GM18502 (cell line): ENCODE measurements at regions not wholly inside any gene's neighbourhood (a gene's known extent, or its start where the extent isn't known, plus 50 kb on each side); places are given as distances from the start of the nearest gene placed in this dataset.

Experiments used
- ATAC-seq: cut with Tn5 transposase; IDR thresholded peaks from one replicate; pipeline ENCODE4 v1.9.1; 2021; ENCODE audit warnings: mild to moderate bottlenecking; ENCODE audit not compliant: unreplicated experiment, poor library complexity

DNA sequence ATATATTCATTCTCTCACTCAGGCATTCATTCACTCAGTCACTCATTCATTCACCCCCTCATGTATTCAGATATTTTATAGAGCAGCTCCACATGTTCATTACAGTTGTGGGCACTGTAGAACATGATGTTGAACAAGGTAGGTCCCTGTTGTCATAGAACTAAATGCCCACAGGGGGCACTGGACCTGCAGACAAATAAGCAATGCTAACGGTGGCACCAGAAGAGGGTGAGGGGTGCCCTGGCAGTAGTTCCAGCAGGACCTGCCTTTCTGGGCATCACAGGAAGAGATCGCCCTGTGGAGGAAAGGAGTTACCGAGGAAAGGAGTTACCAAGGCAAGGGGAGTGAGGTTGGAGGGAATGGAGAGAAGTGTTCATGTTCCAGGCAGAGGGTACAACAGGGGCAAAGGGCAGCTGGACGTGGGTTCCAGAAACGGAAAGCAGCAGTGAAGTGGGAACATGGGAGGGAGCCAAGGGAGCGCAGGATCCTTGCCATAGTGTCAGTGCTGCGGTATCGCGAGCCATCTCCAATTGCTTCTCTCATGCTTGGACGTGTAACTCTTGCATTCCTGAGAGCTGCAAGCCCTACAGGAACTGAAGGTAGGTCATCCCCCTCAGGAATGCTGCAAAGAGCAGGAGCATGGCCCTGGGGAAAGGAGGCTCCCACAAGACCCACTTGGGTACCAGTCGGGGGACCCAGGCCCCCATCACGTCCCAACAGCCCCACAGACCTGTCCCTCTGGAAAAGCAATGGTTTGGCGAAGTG, 128.2 kb downstream of the EDN3 start:
- ATAC-seq: no peak

DNA sequence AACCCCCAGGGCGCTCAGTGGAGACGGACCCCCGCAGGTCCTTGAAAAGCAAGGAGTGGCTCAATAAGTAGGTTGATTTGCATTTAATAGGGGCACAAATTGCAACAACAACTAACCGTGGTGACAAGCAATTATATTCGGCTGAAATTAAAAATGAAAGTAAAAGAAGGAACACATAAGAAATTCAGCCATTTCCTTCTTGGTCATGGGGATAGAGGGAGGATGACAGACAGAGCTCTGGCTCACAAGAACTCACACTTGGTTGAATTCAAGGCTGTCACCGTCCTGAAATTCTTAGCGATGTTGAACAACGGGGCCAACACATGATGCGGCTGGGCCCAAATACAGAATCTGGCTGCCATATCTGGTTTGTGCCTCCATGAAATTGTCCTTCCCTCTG, 129.0 kb downstream of the EDN3 start:
- no peak for ATAC-seq

DNA sequence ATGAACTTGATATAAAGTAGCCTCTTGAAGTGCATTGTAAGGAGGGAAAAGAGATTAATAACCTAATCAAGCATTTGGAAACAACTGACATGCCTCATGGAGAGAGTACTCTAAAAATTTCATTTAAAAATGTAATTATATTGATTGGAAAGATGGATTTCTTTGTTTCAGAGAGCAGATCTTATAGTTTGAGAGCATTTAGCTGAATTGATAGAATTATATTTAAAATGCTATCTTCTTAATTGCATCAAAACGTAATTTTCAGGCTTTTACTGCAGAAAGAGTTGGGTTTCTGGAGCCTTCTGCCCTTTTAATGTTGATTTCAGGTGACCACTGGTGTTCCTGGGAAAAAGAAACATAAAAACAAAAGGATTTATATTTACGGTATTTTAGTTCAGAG, 130.6 kb downstream of the EDN3 start:
- no peak for ATAC-seq

DNA sequence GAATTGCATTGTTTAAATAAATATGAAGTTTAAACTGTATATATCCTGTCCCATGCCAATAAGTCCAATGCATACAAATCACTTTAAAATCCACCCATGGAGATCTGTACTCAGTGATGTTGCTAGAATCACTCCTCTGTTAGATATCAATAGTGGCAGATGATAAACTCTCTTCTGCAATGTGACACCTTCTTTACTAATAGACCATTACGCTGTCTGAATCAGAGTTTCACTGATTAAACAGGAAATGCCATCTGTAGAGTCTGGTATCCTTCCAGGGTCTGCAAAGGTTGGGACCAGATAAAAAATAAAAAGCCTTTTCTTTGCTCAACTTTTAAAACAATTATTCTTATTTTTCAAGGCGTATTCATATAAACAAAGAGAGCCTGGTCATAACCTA, 134.5 kb downstream of the EDN3 start:
- no peak for ATAC-seq

DNA sequence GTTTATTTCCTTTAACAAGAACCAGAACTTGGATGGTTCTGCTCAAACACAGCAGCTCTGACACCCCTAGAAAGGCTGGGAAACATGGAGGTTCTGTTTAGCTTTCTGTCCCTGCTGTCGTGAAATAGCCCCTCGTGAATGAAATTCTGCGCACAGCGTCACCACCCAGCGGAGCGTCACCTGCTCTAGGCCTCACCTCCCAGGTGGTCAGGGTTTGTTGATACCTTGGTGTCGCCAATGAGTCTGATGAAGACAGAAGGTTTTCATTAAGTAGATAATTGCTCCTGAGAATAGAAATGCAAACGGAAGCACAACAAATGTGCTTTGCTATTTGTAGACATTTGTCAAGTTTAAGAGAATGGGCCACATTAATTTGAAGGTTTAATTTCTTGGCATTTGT, 135.1 kb downstream of the EDN3 start:
- no peak for ATAC-seq

DNA sequence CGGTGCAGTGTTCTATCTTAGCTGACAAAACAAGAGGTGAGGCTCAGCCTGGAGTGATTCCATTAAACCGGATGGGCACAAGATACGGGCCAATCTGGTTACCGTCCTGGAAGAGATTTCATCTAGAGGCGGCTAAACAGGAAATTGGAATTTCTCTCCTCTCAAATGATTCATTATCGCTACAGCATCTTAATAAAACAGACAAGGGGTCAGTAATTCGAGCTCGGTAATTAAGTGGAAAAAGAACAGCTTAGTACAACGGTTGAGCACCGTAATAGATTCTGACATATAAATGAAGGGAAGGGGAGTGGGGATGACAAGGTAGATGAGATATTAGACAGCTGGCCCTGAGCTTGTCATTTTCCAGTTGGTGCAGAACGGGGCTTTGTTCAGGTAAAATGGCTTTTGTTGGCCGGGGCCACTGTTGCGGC, 137.2 kb downstream of the EDN3 start:
- no peak for ATAC-seq

DNA sequence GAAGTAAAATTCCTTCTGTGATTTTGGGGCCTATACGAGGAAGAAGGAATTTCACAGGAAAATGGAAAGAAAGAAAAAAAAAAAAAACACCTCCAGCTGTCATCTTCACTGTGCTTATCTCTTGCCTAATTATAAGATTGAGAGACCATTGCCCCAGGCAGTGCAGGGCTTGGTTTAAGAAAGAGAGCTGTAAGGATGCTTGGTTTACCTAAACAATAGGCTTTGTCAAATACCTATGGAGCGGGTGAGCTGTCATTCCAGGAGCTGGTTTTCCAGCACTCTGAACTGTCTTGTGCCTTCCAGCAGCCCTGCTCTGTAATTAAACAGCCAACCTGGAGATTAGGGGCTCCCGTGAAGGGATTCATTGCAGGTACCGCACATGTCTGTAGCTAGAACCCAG, 137.8 kb downstream of the EDN3 start:
- no peak for ATAC-seq

DNA sequence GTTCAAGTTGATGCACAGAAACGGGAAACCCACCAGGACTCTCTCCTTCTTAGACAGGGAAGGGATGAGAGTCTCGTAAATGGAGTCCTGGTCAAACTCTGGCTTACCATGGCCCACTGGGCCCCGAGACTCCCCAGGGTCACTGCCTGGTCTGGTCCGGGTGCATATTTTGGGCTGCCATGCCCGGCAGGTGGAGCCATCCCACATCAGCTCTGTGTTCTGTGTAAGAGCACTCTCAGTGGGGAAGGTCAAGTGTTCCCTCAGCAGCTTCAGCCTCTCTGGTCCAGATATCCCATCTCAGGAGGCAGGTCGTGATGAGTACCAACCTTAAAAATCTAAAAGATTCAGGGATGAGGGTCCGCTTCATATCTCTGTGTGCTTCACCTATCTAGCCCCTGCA, 138.8 kb downstream of the EDN3 start:
- ATAC-seq: no peak

DNA sequence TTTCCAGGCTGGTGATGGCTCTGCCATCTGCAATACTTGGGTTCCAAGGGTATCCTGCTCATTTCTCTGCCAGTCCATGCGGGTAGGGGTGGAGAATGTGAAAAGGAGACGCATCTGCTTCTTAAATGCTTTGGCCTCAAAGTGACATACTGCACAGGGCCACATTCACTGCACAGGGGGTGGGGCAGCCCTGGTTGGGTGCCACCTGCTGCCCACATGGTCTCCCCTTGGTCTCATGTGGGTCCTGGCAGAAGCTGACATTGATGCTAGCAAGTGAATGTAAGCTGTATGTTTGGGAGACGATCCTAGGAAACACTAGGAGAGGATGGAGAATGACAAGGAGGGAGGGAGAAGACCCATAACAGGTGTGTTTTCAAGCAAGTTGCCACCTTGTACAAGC, 140.9 kb downstream of the EDN3 start:
- ATAC-seq: no peak

DNA sequence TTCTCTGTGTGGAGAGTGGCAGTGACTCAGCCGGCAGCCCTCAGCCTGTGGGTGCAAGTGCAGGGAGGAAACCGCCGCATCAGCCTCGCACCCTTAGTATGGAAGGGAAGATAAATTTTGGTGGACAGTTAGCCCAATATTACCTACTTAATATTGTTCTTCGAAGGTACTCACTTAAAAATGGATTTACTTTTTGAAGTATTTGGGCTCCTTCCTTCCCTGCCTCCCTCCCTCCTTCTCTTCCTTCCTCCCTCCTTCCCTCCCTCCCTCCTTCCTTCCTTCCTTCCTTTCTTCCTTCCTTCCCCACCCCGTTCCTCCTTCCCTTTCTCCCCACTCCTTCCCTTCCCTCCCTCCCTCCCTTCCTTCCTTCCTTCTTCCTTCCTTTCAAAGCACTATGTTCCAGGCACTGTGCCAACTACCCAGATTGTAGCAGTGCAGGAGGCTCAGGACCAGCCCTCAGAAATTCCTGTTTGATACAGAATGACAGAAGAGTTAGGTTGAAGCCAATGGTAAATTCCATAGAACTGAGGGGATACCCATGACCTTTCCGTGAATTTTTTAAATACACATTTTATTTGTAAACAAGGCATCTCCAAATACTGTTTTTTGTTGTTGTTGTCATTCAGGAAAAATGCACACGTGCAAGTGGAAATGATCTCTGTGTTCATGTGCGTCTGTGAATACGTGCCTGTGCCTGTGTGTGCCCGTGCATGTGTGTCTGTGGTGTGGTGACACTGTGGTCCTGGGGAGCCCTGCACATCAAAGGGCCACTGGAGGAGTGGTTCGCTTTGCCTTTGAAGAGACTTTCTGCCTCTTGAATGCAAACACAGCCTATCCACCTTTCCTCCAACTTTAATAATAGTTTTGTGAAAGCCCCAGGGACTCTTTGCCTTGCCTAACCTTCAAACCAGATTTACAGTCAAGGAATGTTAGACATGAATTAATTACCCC, 141.7 kb downstream of the EDN3 start:
- no peak for ATAC-seq

DNA sequence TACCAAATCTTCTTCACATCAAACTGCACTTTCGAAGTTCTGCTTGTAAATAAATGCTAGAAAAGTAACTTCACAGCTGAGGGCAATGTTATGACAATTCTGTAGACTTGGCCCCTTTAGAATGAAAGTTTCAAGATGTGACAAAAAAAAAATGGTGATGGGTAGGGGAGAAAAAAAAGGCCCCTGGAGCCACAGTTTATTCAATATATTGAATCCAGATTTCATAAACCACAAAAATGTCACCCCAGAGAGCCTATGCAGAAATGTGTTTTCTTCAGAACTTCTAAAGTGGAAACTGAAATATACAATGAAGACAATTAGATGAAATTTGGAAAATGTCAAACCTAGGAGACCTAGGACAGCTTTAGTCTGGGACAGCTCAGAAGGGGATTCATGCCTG, 143.1 kb downstream of the EDN3 start:
- ATAC-seq: no peak

DNA sequence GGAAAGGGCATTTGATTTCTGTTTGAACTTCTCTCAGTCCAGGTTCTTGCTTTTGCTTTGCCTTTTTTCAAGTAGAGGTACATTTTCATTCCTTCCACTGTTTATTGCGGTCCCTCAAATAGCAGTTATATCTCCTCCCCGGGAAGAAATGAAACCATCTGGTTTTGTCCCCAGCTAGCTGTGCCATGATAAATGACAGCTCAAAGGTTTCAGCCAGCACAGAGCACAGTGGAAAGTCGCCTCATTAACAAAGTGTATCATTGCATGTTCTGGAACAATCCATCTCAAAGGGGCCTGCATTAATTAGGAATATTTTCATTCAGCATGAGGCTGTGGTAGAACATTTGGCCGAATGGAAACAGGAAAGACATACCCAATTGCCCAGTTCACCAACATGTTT, 146.0 kb downstream of the EDN3 start:
- ATAC-seq: no peak

DNA sequence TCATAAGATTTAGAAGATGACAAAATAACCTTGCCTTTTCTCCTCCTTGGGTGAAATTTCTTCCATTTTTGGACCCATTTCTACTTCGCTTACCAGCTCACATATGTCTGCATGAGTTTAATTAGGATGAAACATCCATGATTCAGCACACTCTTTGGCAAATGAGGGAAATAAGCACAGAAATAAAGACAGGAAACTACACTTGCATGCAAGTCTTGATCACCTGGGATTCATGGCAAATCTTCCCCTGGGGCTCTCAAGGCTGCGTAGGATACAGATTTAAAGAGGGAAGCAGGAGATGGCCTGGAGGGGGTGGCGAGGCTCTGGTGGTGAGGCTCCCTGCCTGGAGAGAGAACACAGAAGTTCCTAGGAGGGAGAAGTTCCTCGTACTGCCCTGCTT, 147.8 kb downstream of the EDN3 start:
- ATAC-seq: no peak

DNA sequence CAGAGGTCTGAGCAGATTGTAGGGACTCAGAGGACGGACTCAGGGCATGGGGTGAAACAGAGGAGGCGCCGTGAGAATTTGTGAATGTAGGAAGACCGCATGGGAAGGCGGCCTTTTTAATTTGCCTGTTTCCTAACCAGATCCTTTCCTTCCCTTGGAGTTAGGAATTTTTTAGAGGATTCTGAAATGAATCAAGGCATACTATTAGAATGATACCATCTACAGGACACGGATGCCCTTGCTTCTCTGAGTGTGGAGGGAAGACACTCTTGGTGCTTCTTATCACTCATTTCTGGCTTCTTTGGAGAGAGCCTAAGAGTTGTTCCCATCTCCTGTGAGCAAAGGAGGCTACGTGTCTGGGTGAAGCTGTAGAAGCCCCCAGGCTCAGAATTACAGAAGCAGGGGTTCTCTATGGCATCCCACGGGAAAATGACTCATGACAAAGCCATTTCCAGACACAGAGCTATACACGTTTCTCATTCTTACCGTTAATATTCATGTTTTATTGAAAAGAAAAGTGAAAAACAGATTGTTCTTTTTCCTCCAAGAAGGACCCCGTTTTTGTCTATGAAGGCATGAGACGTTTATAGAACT, 148.5 kb downstream of the EDN3 start:
- ATAC-seq: no peak

DNA sequence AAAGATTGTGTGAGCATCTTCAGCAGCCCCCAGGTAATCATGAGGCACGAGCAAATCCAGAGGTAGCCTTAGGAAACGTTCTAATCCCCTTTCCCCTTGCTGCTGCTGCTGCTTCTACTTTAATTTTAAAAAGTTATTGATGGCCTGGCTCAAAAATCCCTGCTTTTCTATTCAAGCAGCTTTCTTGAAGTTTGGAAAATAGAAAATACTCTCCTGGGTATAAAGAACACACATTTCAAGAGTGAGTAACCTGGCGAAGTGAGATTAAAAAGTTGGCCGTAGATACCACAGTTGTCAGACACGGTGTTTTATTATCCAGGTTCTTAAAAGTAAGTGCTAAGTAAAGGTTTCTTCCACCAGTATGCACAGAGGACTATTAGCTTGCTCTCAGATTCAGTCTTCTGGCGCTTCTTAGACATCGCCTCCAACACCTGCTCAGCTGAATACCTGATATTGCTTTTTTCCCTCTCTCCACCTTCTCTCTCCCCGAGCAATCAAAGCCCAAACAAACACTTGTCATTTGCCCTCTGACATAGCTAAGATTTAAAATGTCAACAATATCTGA, 150.7 kb downstream of the EDN3 start:
- no peak for ATAC-seq

DNA sequence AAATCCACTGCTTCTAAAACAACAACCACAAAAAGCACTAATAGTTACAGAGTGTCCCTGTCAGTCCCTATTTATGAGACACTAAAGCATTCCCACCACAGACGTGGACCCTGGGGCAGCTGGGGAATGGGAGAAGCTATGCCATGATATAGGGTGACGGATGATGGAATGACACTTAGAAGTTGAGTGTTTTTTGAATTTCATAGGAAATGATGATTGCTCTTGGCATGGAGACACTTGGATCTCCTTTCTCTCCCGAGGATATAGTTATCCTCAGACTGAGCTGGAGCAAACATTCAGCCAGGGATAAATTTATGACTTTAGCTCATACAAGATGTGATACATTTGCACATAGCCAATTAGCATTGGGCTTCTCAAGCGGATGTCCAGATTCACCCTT, 151.2 kb downstream of the EDN3 start:
- no peak for ATAC-seq

DNA sequence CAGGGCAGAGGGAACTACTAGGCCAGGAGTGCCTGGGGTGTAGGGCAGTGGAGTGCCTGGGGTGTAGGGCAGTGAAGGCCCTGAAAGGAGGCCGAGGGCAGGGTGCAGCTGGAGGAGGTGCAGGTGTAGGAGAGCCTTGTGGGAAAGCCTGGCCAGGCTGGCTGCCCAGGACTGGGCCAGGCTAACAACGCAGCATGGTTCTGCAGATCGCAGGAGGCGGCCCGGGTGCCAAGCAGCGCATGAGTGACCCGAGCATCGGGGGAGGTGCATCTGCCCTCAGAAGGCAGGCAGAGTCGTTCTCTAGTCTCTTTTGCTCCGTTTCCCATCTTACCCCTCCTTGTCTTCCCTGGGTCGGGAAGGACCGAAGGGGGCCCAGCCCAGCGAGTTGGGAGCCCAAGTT, 151.5 kb upstream of the PHACTR3 start:
- no peak for ATAC-seq

DNA sequence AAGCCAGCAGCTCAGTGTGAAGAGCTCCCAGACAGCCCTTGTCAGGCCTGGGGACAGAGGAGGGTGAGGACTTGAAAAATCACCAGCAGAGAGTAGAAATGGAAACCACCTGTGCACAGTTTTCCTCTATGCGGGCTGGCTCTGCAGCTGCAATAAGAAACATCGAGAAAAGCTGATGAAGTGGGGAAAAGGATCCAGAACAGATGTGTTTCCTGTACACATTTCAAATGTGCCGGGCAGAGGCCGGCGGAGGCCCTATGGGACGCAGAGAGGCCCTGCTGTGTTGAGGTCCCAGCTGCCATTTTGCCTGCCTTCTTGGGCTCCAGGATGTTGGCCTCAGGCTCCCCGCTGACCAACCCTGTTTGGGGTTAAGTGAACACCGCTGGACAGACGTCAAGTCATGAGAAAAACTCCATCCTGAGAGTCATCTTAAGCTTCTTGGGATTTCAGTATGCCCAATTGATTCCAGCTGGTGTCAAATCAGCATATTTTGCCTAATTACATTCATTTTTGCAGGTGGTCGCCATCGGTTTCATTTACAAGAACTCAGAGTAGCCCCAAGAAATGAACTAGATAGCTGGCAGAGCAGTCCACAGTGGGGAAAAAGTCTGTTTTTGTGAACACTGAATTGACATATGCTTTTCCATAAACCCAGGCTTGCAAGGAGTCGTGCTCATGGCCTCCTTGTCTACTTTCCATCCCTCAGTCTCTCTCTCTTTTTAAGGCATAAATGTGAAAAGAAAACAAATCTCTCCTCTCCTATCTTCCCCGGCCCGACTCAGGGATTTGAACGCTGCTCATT, 150.4 kb upstream of the PHACTR3 start:
- no peak for ATAC-seq

DNA sequence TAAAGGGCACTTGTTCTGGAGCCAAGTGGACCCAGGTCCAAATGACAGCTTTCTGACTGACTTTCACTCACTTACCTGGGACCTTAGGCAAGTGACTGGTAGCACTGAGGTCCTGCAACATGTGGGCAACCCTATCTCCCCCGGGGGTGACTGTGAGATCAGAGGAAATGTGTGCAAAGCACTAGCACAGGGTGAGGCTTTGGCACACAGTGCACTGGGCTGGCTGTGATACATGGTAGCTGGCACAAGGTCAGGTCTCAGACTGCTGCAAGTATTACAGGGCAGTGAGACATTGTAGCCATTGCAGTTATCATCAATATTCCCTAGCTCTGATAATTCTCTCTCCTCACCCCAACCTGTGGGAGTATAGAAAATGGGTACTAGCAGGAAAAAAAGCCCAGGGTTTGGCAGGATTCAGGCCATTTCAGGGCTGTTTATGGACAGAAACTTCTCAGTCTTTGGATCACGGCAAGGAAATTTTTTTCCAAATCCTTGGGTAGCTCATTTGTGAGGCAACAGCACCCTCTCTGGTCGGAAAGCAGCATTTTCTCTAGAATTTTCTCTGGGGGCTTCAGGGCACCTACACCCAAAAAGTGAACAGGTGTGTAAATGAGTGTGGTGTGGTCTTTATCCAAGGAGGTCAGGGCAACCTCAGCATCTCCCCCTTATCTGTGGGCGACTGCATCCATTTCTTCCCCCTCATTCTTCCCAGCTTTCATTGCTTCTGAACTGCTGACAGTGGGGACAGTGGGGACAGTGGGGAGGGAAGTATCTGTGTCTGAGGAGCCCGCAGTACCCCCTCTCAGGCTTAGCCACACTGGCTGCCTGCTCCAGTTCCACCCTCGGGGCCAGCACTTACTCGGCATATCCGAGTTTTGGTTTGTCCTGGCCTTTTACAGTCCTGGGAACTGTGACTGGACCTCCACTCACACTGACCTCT, 148.7 kb upstream of the PHACTR3 start:
- ATAC-seq: no peak
